Adrenal gland (tissue), 9 donors: ENCODE measurements at regions not wholly inside any gene's neighbourhood (a gene's known extent, or its start where the extent isn't known, plus 50 kb on each side); places are given as distances from the start of the nearest gene placed in this dataset.

Experiments
- DNase-seq, 7 donors: peaks; one replicate each; pipeline ENCODE4 v3.0.0-alpha.2; 2019 to 2020
- H3K27ac ChIP-seq, 5 donors: fragments of 200-600 bp; sonication (generic) in 4 of 5; 1 replicate in 3 of 5; 2 replicates in 2 of 5; pipeline versions ENCODE4 v1.5.1 to v1.8.0; 2016 to 2020; ENCODE audit warnings: mild to moderate bottlenecking in 1 of 5
- H3K27me3 ChIP-seq: fragments of 200-600 bp; 2 replicates; pipeline ENCODE4 v1.8.0; 2021
- H3K36me3 ChIP-seq, 2 donors: fragments of 200-600 bp; replicated peaks in 1 of 2; 1 replicate in 1 of 2; 2 replicates in 1 of 2; pipeline versions ENCODE4 v1.5.1 to v1.8.0; 2018 to 2022
- H3K4me1 ChIP-seq, 2 donors: fragments of 200-600 bp; replicated peaks in 1 of 2; 1 replicate in 1 of 2; 2 replicates in 1 of 2; pipeline versions ENCODE4 v1.5.1 to v1.8.0; 2018 to 2021
- H3K4me3 ChIP-seq, 4 donors: fragments of 200-600 bp; sonication (generic) in 3 of 4; one replicate each; pipeline ENCODE4 v1.5.1; 2016 to 2018
- H3K9me3 ChIP-seq, 3 donors: fragments of 200-600 bp; sonication (generic) in 1 of 3; replicated peaks in 1 of 3; 1 replicate in 2 of 3; 2 replicates in 1 of 3; pipeline versions ENCODE4 v1.5.1 to v1.8.0; 2016 to 2021
- CTCF ChIP-seq, 6 experiments: fragments of 450-650 bp in 4 of 6; fragments of 200-600 bp in 2 of 6; sonication (generic) in 1 of 6; IDR thresholded peaks; 1 replicate in 5 of 6; 2 replicates in 1 of 6; pipeline versions ENCODE4 v1.5.1 to v1.8.0; 2016 to 2021; ENCODE audit warnings: antibody characterized with exemption in 6 of 6, mild to moderate bottlenecking in 2 of 6, moderate library complexity in 1 of 6
- POLR2A ChIP-seq, 2 donors: fragments of 450-650 bp; IDR thresholded peaks; one replicate each; pipeline ENCODE4 v1.6.1; 2017; ENCODE audit warnings: antibody characterized with exemption in 2 of 2, mild to moderate bottlenecking in 2 of 2, moderate library complexity in 1 of 2
- WGBS, 4 donors: extraction: QIAGEN DNeasy Blood & Tissue Kit in 2 of 4; methylation state at CpG; one replicate each; pipeline versions ENCODE4 v1.1.5 to v1.1.7; 2013 to 2017; 5-methylcytosine and 5-hydroxymethylcytosine counted together
- intact Hi-C, 2 donors: fragments of 100-400 bp; cut with DNase I; formaldehyde crosslinking; loops; one replicate each; pipeline versions ENCODE4 v1.14.1 to v1.15.0; 2022 to 2023
- donor health status: healthy with polysubstance abuse.
- donor health status: Bipolar disorder and iron deficiency.
- donor health status: DM: yes; HTN: yes; CAD: no.
- donor health status: DM: no; HTN: no; CAD: no.
- donor health status: DM: no; HTN: no; CAD: no.

GRCh38 chr21:22115746-22116145 lies 1117.5 kb downstream of the NCAM2 start:
- Histone ChIP-seq H3K4me1 (no peaks in the 10 kb centered on the region), H3K27ac (no peak overlapping the region), H3K4me3 (no peak overlapping the region), H3K27me3 (no peaks in the 10 kb centered on the region), H3K36me3 (no peaks in the 10 kb centered on the region), H3K9me3 (peaks cover 0 to 2% (median 0%) of the 10 kb centered on the region in 3 donors)
- WGBS, 4 donors, result 76 to 92% (median 82%) methylated on average over 2 of the region's 2 CpGs
- TF ChIP-seq POLR2A (IDR thresholded peaks at IDR 0.05), result no peak
- TF ChIP-seq CTCF (IDR thresholded peaks at IDR 0.05), result no peak
- intact Hi-C loops, result no loop called here
- no peak for DNase-seq

GRCh38 chr21:22120616-22121266 lies 1122.5 kb downstream of the NCAM2 start:
- Histone ChIP-seq H3K36me3 (no peaks in the 10 kb centered on the region), H3K4me3 (no peak overlapping the region), H3K4me1 (no peaks in the 10 kb centered on the region), H3K27ac (no peak overlapping the region), H3K9me3 (no peaks in the 10 kb centered on the region), H3K27me3 (no peaks in the 10 kb centered on the region)
- no peak for DNase-seq
- WGBS, 4 donors, result 78 to 82% (median 80%) methylated on average over 14 of the region's 14 CpGs
- intact Hi-C loops, result no loop called here
- no peak for TF ChIP-seq POLR2A (IDR thresholded peaks at IDR 0.05)
- no peak for TF ChIP-seq CTCF (IDR thresholded peaks at IDR 0.05)

GRCh38 chr21:22125581-22125980 lies 1127.4 kb downstream of the NCAM2 start:
- intact Hi-C loops, result no loop called here
- no peak overlapping the region for H3K27ac ChIP-seq
- H3K9me3 ChIP-seq, result no peaks in the 10 kb centered on the region
- 82 to 89% (median 87%) methylated on average over 2 of the region's 2 CpGs for WGBS, 4 donors
- no peaks in the 10 kb centered on the region for H3K4me1 ChIP-seq
- no peaks in the 10 kb centered on the region for H3K36me3 ChIP-seq
- TF ChIP-seq CTCF (IDR thresholded peaks at IDR 0.05) (no peak), POLR2A (IDR thresholded peaks at IDR 0.05) (no peak)
- no peak for DNase-seq
- no peaks in the 10 kb centered on the region for H3K27me3 ChIP-seq
- no peak overlapping the region for H3K4me3 ChIP-seq

GRCh38 chr21:22128671-22129070 lies 1130.5 kb downstream of the NCAM2 start:
- TF ChIP-seq CTCF (IDR thresholded peaks at IDR 0.05), result no peak
- TF ChIP-seq POLR2A (IDR thresholded peaks at IDR 0.05), result no peak
- Histone ChIP-seq H3K4me3 (no peak overlapping the region), H3K27ac (no peak overlapping the region), H3K9me3 (no peaks in the 10 kb centered on the region), H3K27me3 (no peaks in the 10 kb centered on the region), H3K4me1 (no peaks in the 10 kb centered on the region), H3K36me3 (no peaks in the 10 kb centered on the region)
- WGBS, 4 donors, result 68 to 78% (median 71%) methylated on average over 2 of the region's 2 CpGs
- intact Hi-C loops, result no loop called here
- no peak for DNase-seq
